Panc1 (cell line): ENCODE measurements at regions not wholly inside any gene's neighbourhood (a gene's known extent, or its start where the extent isn't known, plus 50 kb on each side); places are given as distances from the start of the nearest gene placed in this dataset.

Experiments used
- ATAC-seq: fragments of 200-7000 bp; cut with Tn5 transposase; 2 replicates; pipeline ENCODE4 v1.9.1; 2020; ENCODE audit warnings: mild to moderate bottlenecking, moderate library complexity
- BruUV-seq: library from RNA; stranded (reverse); fragments of 400-500 nt; replicated peaks from 2 replicates; lab custom pipeline; 2021; lab: Mats Ljungman, UMichigan
- CTCF ChIA-PET: fragments of 300-600 bp; sonication (Branson Sonifier 250); formaldehyde crosslinking; loops from one replicate; lab custom pipeline; 2022; ENCODE audit warnings: antibody characterized with exemption; lab: Charles Lee
- POLR2A ChIA-PET: fragments of 300-600 bp; sonication (Branson Sonifier 250); formaldehyde crosslinking; loops from one replicate; lab custom pipeline; 2022; ENCODE audit warnings: antibody characterized with exemption; lab: Charles Lee
- DNase-seq: peaks from one replicate; pipeline ENCODE4 v3.0.0-alpha.2; 2010; ENCODE audit warnings: low read depth, low spot score
- H3K27ac ChIP-seq: 2 replicates; pipeline ENCODE4 v1.5.1; 2011; ENCODE audit warnings: mild to moderate bottlenecking, low read length, inconsistent platforms
- H3K27me3 ChIP-seq: fragments of 200-500 bp; sonication (Bioruptor generic); 2 replicates; pipeline ENCODE4 v1.6.0; 2014; ENCODE audit warnings: low read length, inconsistent platforms; ENCODE audit not compliant: control insufficient read depth, insufficient read depth
- H3K36me3 ChIP-seq: fragments of 200-500 bp; sonication (Bioruptor generic); 2 replicates; pipeline ENCODE4 v1.5.1; 2014; ENCODE audit warnings: inconsistent platforms, mild to moderate bottlenecking, low read length, moderate library complexity; ENCODE audit not compliant: control insufficient read depth, insufficient read depth
- H3K4me1 ChIP-seq: 2 replicates; pipeline ENCODE4 v1.5.1; 2011; ENCODE audit warnings: inconsistent platforms, mild to moderate bottlenecking, low read length, moderate library complexity; ENCODE audit not compliant: control insufficient read depth, insufficient read depth
- H3K4me3 ChIP-seq, 2 experiments: 2 replicates each; pipeline ENCODE4 v1.5.1; 2011 to 2012; ENCODE audit warnings: low read depth in 2 of 2, low read length in 2 of 2, mild to moderate bottlenecking in 2 of 2, inconsistent platforms in 1 of 2, moderate library complexity in 1 of 2
- H3K9me3 ChIP-seq: fragments of 200-500 bp; sonication (Bioruptor generic); 2 replicates; pipeline ENCODE4 v1.5.1; 2014; ENCODE audit warnings: low read depth, mild to moderate bottlenecking, inconsistent platforms, low read length, moderate library complexity; ENCODE audit not compliant: control insufficient read depth, insufficient read depth
- CTCF ChIP-seq: fragments of 450-650 bp; IDR thresholded peaks from 2 replicates; pipeline ENCODE4 v1.5.1; 2017; ENCODE audit warnings: mild to moderate bottlenecking
- POLR2AphosphoS5 ChIP-seq: IDR thresholded peaks from 2 replicates; pipeline ENCODE4 v1.6.1; 2012; ENCODE audit warnings: mild to moderate bottlenecking, low read depth, low read length, moderate library complexity
- REST ChIP-seq, 2 experiments: IDR thresholded peaks; 2 replicates each; pipeline ENCODE4 v1.6.1; 2011 to 2012; ENCODE audit warnings: low read depth in 2 of 2, control low read depth in 1 of 2, low read length in 1 of 2, mild to moderate bottlenecking in 1 of 2, moderate library complexity in 1 of 2; ENCODE audit not compliant: insufficient read depth in 1 of 2
- SIN3A ChIP-seq: IDR thresholded peaks from 2 replicates; pipeline ENCODE4 v1.6.1; 2012; ENCODE audit warnings: low read depth, mild to moderate bottlenecking, low read length, moderate library complexity, borderline replicate concordance; ENCODE audit not compliant: insufficient read depth
- TCF7L2 ChIP-seq: IDR thresholded peaks from 2 replicates; pipeline ENCODE4 v1.6.1; 2011; ENCODE audit warnings: mild to moderate bottlenecking, low read depth, low read length, inconsistent platforms
- in situ Hi-C: cut with HindIII; loops from 2 replicates; pipeline ENCODE4 v1.10.0; 2016; ENCODE audit warnings: low sequenced_read_pairs, low pct_unique_long_range_greater_than_20kb
- intact Hi-C: fragments of 100-400 bp; cut with micrococcal nuclease; formaldehyde crosslinking; loops from one replicate; pipeline ENCODE4 v1.10.0; 2022; ENCODE audit not compliant: unreplicated experiment

DNA sequence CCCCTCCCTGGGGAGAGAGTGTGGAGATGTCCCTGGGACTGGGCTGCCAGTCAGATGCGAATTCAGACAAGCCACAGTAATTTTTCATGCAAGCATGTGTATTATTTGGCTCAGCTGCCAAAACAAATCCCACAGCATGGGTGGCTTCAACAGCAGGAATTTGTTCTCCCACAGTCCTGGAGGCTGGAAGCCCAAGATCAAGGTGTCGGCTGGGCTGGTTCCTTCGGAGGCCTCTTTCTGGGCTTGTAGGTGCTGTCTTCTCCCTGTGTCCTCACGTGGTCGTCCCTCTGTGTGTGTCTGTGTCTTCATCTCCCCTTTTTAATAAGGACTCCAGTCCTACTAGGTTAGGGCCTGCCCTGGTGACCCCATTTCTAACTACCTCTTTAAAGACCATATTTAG lies 91.9 kb upstream of the ACTRT2 start:
- no peak overlapping the region for H3K4me3 ChIP-seq
- CTCF ChIA-PET = no interaction called here
- no peak overlapping the region for H3K27ac ChIP-seq
- intact Hi-C loops (loop anchor here (10.0 kb wide), 1 partner anchor 105 kb away; no protein-coding TSS in a partner anchor), in situ Hi-C loops (no loop called here)
- no peaks in the 10 kb centered on the region for H3K9me3 ChIP-seq
- BruUV-seq = no TSS peak
- POLR2A ChIA-PET = no interaction called here
- TF ChIP-seq CTCF = no peak
- TF ChIP-seq SIN3A = no peak
- no peak for TF ChIP-seq REST (IDR thresholded peaks at IDR 0.05; ENCODE audit: insufficient read depth in 1 of 2, low read depth in 2 of 2, low read length in 1 of 2)
- no peak for TF ChIP-seq TCF7L2
- no peak for TF ChIP-seq POLR2AphosphoS5
- H3K4me1 ChIP-seq = no peaks in the 10 kb centered on the region
- ATAC-seq (no peak), DNase-seq (no peak)
- H3K36me3 ChIP-seq = no peaks in the 10 kb centered on the region
- H3K27me3 ChIP-seq = peaks cover 4% of the 10 kb centered on the region; the same call in 1 of the 2 replicates

- POLR2A ChIA-PET = no interaction called here
- TF ChIP-seq TCF7L2 = no peak
- TF ChIP-seq CTCF = no peak
- no peak for TF ChIP-seq POLR2AphosphoS5
- no peak for TF ChIP-seq REST (IDR thresholded peaks at IDR 0.05; ENCODE audit: insufficient read depth in 1 of 2, low read depth in 2 of 2, low read length in 1 of 2)
- TF ChIP-seq SIN3A = no peak
- DNase-seq (no peak), ATAC-seq (no peak)
- no TSS peak for BruUV-seq
- Histone ChIP-seq H3K27ac (no peak overlapping the region), H3K27me3 (peaks cover 4% of the 10 kb centered on the region; the same call in 1 of the 2 replicates), H3K4me3 (no peak overlapping the region), H3K36me3 (no peaks in the 10 kb centered on the region), H3K9me3 (no peaks in the 10 kb centered on the region), H3K4me1 (no peaks in the 10 kb centered on the region)
- in situ Hi-C loops = no loop called here
- intact Hi-C loops = no loop called here
- CTCF ChIA-PET = no interaction called here
Observed at GRCh38 chr1:2930016-2930815, 91.1 kb upstream of the ACTRT2 start.
